IMR-90 (cell line): ENCODE measurements at regions not wholly inside any gene's neighbourhood (a gene's known extent, or its start where the extent isn't known, plus 50 kb on each side); places are given as distances from the start of the nearest gene placed in this dataset.

ENCODE experiments used
- ATAC-seq: fragments of 200-7000 bp; cut with Tn5 transposase; 2 replicates; pipeline ENCODE4 v1.9.1; 2020; ENCODE audit warnings: low read depth, mild to moderate bottlenecking, moderate library complexity
- BruUV-seq: library from RNA; stranded (reverse); fragments of 400-500 nt; replicated peaks from 2 replicates; lab custom pipeline; 2021; lab: Mats Ljungman, UMichigan
- CTCF ChIA-PET: fragments of 300-600 bp; formaldehyde crosslinking; extraction: SDS; loops from one replicate; lab custom pipeline; 2021; ENCODE audit warnings: antibody characterized with exemption; lab: Yijun Ruan, JAX
- POLR2A ChIA-PET: fragments of 300-600 bp; sonication (Branson Sonifier 250); formaldehyde crosslinking; loops from one replicate; lab custom pipeline; 2022; ENCODE audit warnings: antibody characterized with exemption; ENCODE audit not compliant: unreplicated experiment; lab: Charles Lee
- DNase-seq: peaks from one replicate; pipeline ENCODE4 v3.0.0; 2013
- H2AFZ ChIP-seq: replicated peaks from 2 replicates; pipeline ENCODE3; 2013; ENCODE audit warnings: low read length, mild to moderate bottlenecking; ENCODE audit not compliant: poor library complexity
- H2AK5ac ChIP-seq: 2 replicates; pipeline ENCODE4 v1.6.1; 2013; ENCODE audit warnings: low read depth, low read length, inconsistent platforms
- H2AK9ac ChIP-seq: replicated peaks from 2 replicates; pipeline ENCODE3; 2013; ENCODE audit warnings: mild to moderate bottlenecking, low read depth, low read length, moderate library complexity; ENCODE audit not compliant: poor library complexity
- H2BK120ac ChIP-seq: 2 replicates; pipeline ENCODE4 v1.6.1; 2013; ENCODE audit warnings: low read depth, low read length, inconsistent platforms
- H2BK15ac ChIP-seq: 3 replicates; pipeline ENCODE4 v1.6.1; 2013; ENCODE audit warnings: low read depth, low read length, inconsistent platforms
- H2BK20ac ChIP-seq: 2 replicates; pipeline ENCODE4 v1.6.1; 2013; ENCODE audit warnings: low read depth, mild to moderate bottlenecking, inconsistent platforms, low read length, moderate library complexity
- H2BK5ac ChIP-seq: 2 replicates; pipeline ENCODE4 v1.6.1; 2013; ENCODE audit warnings: mild to moderate bottlenecking, low read depth, low read length, inconsistent platforms; ENCODE audit not compliant: poor library complexity, severe bottlenecking
- H3K14ac ChIP-seq: replicated peaks from 2 replicates; pipeline ENCODE4 v1.6.1; 2013; ENCODE audit warnings: low read depth, low read length, inconsistent platforms
- H3K18ac ChIP-seq: 2 replicates; pipeline ENCODE4 v1.6.1; 2013; ENCODE audit warnings: low read depth, low read length, control low read depth
- H3K23ac ChIP-seq: 2 replicates; pipeline ENCODE4 v1.6.1; 2013; ENCODE audit warnings: low read depth, low read length, inconsistent platforms
- H3K27ac ChIP-seq: 2 replicates; pipeline ENCODE4 v1.5.1; 2013; ENCODE audit warnings: mild to moderate bottlenecking, control low read depth, low read length; ENCODE audit not compliant: insufficient read depth
- H3K27me3 ChIP-seq: 2 replicates; pipeline ENCODE4 v1.6.1; 2013; ENCODE audit warnings: low read length; ENCODE audit not compliant: control insufficient read depth, insufficient read depth
- H3K36me3 ChIP-seq: 2 replicates; pipeline ENCODE4 v1.6.1; 2013; ENCODE audit warnings: low read length, mixed read lengths; ENCODE audit not compliant: control insufficient read depth, insufficient read depth
- H3K4ac ChIP-seq: 2 replicates; pipeline ENCODE4 v1.6.1; 2013; ENCODE audit warnings: low read depth, low read length, inconsistent platforms
- H3K4me1 ChIP-seq: 2 replicates; pipeline ENCODE4 v1.6.1; 2013; ENCODE audit warnings: low read length, mixed read lengths; ENCODE audit not compliant: control insufficient read depth, insufficient read depth
- H3K4me2 ChIP-seq: 2 replicates; pipeline ENCODE4 v1.6.1; 2013; ENCODE audit warnings: low read depth, mild to moderate bottlenecking, control low read depth, low read length, moderate library complexity
- H3K4me3 ChIP-seq: 2 replicates; pipeline ENCODE4 v1.5.1; 2013; ENCODE audit warnings: low read depth, mild to moderate bottlenecking, control low read depth, low read length, moderate library complexity; ENCODE audit not compliant: insufficient read depth
- H3K56ac ChIP-seq: 2 replicates; pipeline ENCODE4 v1.6.1; 2013; ENCODE audit warnings: low read length, inconsistent platforms; ENCODE audit not compliant: insufficient read depth; ENCODE audit errors: extremely low read depth
- H3K79me1 ChIP-seq, 2 experiments: 2 replicates each; pipeline ENCODE4 v1.6.1; 2013; ENCODE audit warnings: low read length in 2 of 2, inconsistent platforms in 1 of 2, low read depth in 1 of 2
- H3K9ac ChIP-seq: 2 replicates; pipeline ENCODE4 v1.6.1; 2013; ENCODE audit warnings: low read depth, low read length, control low read depth
- H3K9me1 ChIP-seq: 2 replicates; pipeline ENCODE4 v1.6.1; 2013; ENCODE audit warnings: low read length, inconsistent platforms; ENCODE audit not compliant: insufficient read depth
- H3K9me3 ChIP-seq: 2 replicates; pipeline ENCODE4 v1.6.1; 2013; ENCODE audit warnings: low read length; ENCODE audit not compliant: control insufficient read depth, insufficient read depth
- H4K20me1 ChIP-seq: 2 replicates; pipeline ENCODE4 v1.6.1; 2013; ENCODE audit warnings: low read length, inconsistent platforms; ENCODE audit not compliant: insufficient read depth
- H4K5ac ChIP-seq: 2 replicates; pipeline ENCODE4 v1.6.1; 2013; ENCODE audit warnings: mild to moderate bottlenecking, low read depth, low read length, control low read depth
- H4K8ac ChIP-seq, 2 experiments: 2 replicates each; pipeline ENCODE4 v1.6.1; 2013; ENCODE audit warnings: low read depth in 2 of 2, low read length in 2 of 2, control low read depth in 1 of 2, inconsistent platforms in 1 of 2
- H4K91ac ChIP-seq: 2 replicates; pipeline ENCODE4 v1.6.1; 2013; ENCODE audit warnings: low read depth, low read length, inconsistent platforms; ENCODE audit not compliant: insufficient read depth
- CTCF ChIP-seq: conservative IDR thresholded peaks from 2 replicates; pipeline ENCODE4 v1.5.1; 2012; ENCODE audit warnings: mild to moderate bottlenecking, low read depth, low read length, improper control_type of control experiment
- FOS ChIP-seq: fragments of 150-350 bp; IDR thresholded peaks from 2 replicates; pipeline ENCODE4 v1.6.1; 2016; ENCODE audit warnings: low read depth, low read length
- NFE2L2 ChIP-seq: fragments of 150-350 bp; IDR thresholded peaks from 2 replicates; pipeline ENCODE4 v1.6.1; 2016; ENCODE audit warnings: low read depth, mild to moderate bottlenecking, low read length
- RAD21 ChIP-seq: IDR thresholded peaks from 2 replicates; pipeline ENCODE4 v1.6.1; 2012; ENCODE audit warnings: low read length, improper control_type of control experiment
- SMC3 ChIP-seq: fragments of 150-350 bp; IDR thresholded peaks from 2 replicates; pipeline ENCODE4 v1.6.1; 2016; ENCODE audit warnings: low read depth, mild to moderate bottlenecking, antibody characterized with exemption, low read length, moderate library complexity
- WGBS, 2 experiments: methylation state at CpG; one replicate each; pipeline versions ENCODE4 v1.1.5 to v1.1.7; 2013; ENCODE audit warnings: missing lambda C conversion rate in 2 of 2; ENCODE audit not compliant: insufficient read length in 1 of 2; ENCODE audit errors: extremely low coverage in 2 of 2; 5-methylcytosine and 5-hydroxymethylcytosine counted together
- dilution Hi-C: fragments of 300-500 bp; cut with HindIII; formaldehyde crosslinking; loops from one replicate; pipeline ENCODE4 v1.14.3; 2018; ENCODE audit warnings: low sequenced_read_pairs; ENCODE audit not compliant: unreplicated experiment
- in situ Hi-C: fragments of 300-500 bp; cut with MboI; formaldehyde crosslinking; loops from 3 replicates; pipeline ENCODE4 v1.14.3; 2019; ENCODE audit warnings: low sequenced_read_pairs, inconsistent platforms, mixed read lengths
- intact Hi-C: fragments of 100-400 bp; cut with micrococcal nuclease; formaldehyde crosslinking; loops from 2 replicates; pipeline ENCODE4 v1.10.0; 2022

DNA sequence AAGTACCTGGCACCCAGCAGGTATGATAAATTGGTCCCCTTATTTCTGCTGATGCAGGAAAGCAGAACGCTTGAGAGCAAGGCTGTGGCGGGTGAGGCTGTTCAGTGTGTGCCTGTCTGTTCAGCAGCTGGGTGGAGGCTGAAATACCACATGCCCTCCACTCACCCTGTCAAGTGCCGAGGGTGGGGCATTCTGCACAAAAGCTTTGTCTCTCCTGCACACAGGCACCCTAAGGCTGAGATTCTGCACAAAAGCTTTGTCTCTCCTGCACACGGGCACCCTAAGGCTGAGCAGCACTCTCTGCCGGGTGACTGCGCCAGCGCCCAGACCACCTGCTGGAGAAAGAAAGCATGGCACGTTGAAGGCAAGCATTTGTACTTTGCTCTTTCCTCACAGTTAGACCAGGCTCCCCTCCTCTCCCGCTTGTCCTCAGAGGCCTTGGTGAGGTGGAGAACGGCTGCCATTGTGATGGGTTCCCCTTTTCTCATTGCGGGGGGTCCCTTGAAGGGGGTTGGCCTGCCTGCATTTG is 97.5 kb downstream of the BDH1 start:
- intact Hi-C loops: no loop called here
- BruUV-seq: no TSS peak
- CTCF ChIA-PET: no interaction called here

More for the DNA sequence above, 97.5 kb downstream of the BDH1 start:
- no peak overlapping the region for H2BK20ac ChIP-seq
- no peak overlapping the region for H3K56ac ChIP-seq
- 0 out of 2 replicates have a peak overlapping the region, but pooled peaks have one; percentile 1 for H2AK5ac ChIP-seq
- H3K79me1 ChIP-seq: no peaks in the 10 kb centered on the region
- no peak overlapping the region for H2BK15ac ChIP-seq
- H3K4me3 ChIP-seq: no peak overlapping the region
- H3K14ac ChIP-seq: no peak overlapping the region
- no peaks in the 10 kb centered on the region for H4K20me1 ChIP-seq
- peaks cover 7% of the 10 kb centered on the region for H3K4me1 ChIP-seq
- no peak overlapping the region for H2BK5ac ChIP-seq
- no peak overlapping the region for H3K18ac ChIP-seq
- POLR2A ChIA-PET: no interaction called here
- H3K36me3 ChIP-seq: no peaks in the 10 kb centered on the region
- H2AK9ac ChIP-seq: no peak overlapping the region
- no peak overlapping the region for H3K23ac ChIP-seq
- no peak overlapping the region for H4K91ac ChIP-seq
- DNase-seq (peak; percentile 13), ATAC-seq (no peak)
- no peak overlapping the region for H4K5ac ChIP-seq
- H3K9me3 ChIP-seq: no peaks in the 10 kb centered on the region
- H4K8ac ChIP-seq: no peak overlapping the region
- peak overlapping the region; percentile 28 for H2AFZ ChIP-seq
- H2BK120ac ChIP-seq: no peak overlapping the region
- dilution Hi-C loops (no loop called here), in situ Hi-C loops (no loop called here)
- TF ChIP-seq SMC3 (peak; percentile 44), CTCF (peak; percentile 44), NFE2L2 (no peak), RAD21 (peak; percentile 48), FOS (no peak)
- no peak overlapping the region; the same call in 1 of the 2 replicates for H3K4ac ChIP-seq
- H3K9me1 ChIP-seq: peaks cover 8% of the 10 kb centered on the region
- H3K27ac ChIP-seq: no peak overlapping the region
- 63% methylated on average over 1 of the region's 11 CpGs; no CpG with 5 or more reads in 1 of the 2 experiments for WGBS, 2 experiments
- H3K27me3 ChIP-seq: peaks cover 4% of the 10 kb centered on the region; the same call in 1 of the 2 replicates
- H3K9ac ChIP-seq: no peak overlapping the region
- no peak overlapping the region for H3K4me2 ChIP-seq
